Subcutaneous abdominal adipose tissue (tissue), 5 donors: ENCODE measurements at regions not wholly inside any gene's neighbourhood (a gene's known extent, or its start where the extent isn't known, plus 50 kb on each side); places are given as distances from the start of the nearest gene placed in this dataset.

Experiments used
- H3K27ac ChIP-seq: one replicate; pipeline ENCODE4 v1.7.0; 2013; ENCODE audit warnings: low read depth, mild to moderate bottlenecking, inconsistent platforms, low read length, moderate library complexity
- H3K27me3 ChIP-seq, 5 donors: one replicate each; pipeline ENCODE4 v1.7.0; 2013; ENCODE audit warnings: low read length in 5 of 5, inconsistent platforms in 1 of 5; ENCODE audit not compliant: control insufficient read depth in 5 of 5, insufficient read depth in 4 of 5
- H3K36me3 ChIP-seq, 5 donors: one replicate each; pipeline ENCODE4 v1.7.0; 2013; ENCODE audit warnings: low read length in 5 of 5; ENCODE audit not compliant: control insufficient read depth in 5 of 5, insufficient read depth in 5 of 5
- H3K4me1 ChIP-seq, 5 donors: one replicate each; pipeline ENCODE4 v1.7.0; 2013; ENCODE audit warnings: low read length in 5 of 5, mild to moderate bottlenecking in 3 of 5, moderate library complexity in 1 of 5; ENCODE audit not compliant: control insufficient read depth in 5 of 5, insufficient read depth in 5 of 5
- H3K4me3 ChIP-seq, 5 donors: one replicate each; pipeline ENCODE4 v1.7.0; 2013; ENCODE audit warnings: low read length in 5 of 5, low read depth in 1 of 5
- H3K9ac ChIP-seq, 5 donors: one replicate each; pipeline ENCODE4 v1.7.0; 2013; ENCODE audit warnings: low read length in 5 of 5, mild to moderate bottlenecking in 4 of 5, moderate library complexity in 3 of 5
- H3K9me3 ChIP-seq, 5 donors: one replicate each; pipeline ENCODE4 v1.7.0; 2013; ENCODE audit warnings: low read length in 5 of 5; ENCODE audit not compliant: control insufficient read depth in 5 of 5
- donor health status: healthy.
- donor health status: healthy.
- donor health status: healthy.
- donor health status: healthy.
- donor health status: healthy.

DNA sequence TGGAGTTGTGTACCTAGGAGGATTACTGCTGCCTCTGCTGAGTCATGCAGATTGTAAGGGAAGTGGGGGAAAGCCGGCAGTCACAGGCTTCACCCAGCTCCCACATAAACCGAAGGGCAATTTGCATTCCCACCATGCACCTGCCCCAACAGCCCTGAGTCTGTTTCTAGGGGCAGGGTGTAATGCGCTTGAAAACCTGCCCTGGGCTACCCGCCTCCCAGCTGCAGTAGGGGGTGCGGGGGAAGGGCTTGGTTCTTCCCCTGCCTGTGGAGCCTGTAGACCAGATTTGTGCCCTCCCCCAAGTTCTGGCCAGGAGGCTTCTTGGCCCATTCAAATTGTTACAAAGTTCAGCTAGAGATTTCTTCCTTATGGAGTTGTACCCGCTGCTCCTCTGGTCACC, 269.2 kb upstream of the DDX53 start:
- H3K9me3 ChIP-seq = no peaks in the 10 kb centered on the region

DNA sequence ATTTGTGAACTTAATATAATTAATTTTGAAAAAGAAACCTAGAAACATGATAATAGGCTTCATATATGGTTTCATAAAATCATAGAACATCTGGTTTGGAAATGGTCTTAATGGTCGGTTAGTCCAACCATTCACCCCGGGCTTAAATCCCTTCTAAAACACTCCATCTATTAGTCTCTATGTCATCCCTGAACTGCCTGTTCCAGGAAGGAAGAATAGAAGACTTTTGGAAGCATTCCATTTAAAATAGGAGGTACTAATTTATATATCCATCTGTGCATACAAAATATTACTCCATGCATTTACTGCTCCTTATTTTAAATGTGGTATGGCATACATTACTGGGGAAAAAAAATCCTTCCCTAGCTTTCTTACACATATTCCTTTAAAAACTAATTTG, 262.2 kb upstream of the DDX53 start:
- H3K27ac ChIP-seq = no peak overlapping the region
- no peaks in the 10 kb centered on the region for H3K4me1 ChIP-seq
- peaks cover 0 to 3% (median 2%) of the 10 kb centered on the region in 5 donors for H3K27me3 ChIP-seq
- H3K9me3 ChIP-seq = no peaks in the 10 kb centered on the region
- no peaks in the 10 kb centered on the region for H3K36me3 ChIP-seq
- no peak overlapping the region for H3K9ac ChIP-seq
- no peak overlapping the region for H3K4me3 ChIP-seq

More for the DNA sequence above, 269.2 kb upstream of the DDX53 start:
- Histone ChIP-seq H3K27ac (no peak overlapping the region), H3K4me1 (no peaks in the 10 kb centered on the region), H3K9ac (no peak overlapping the region), H3K36me3 (no peaks in the 10 kb centered on the region), H3K4me3 (no peak overlapping the region), H3K27me3 (peaks cover 0 to 9% (median 3%) of the 10 kb centered on the region in 5 donors)

DNA sequence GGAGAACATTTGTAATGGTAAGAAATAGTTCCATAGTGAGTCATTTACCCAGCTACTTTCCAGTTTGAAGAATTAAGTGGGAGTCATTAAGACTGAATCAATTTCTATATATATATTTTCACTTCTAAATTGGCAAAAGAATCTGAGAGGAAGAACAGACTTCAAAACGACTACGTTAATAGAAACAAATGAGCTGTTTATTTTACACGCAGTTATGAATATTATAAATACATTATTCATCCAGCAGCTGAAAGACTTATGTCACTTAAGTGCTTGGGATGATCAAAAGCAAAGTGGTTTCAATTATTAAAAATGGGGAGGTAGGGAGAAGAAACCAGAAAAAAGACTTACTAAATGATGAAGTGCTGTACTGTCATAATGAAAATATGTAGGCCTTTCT, 260.5 kb upstream of the DDX53 start:
- Histone ChIP-seq H3K4me1 (no peaks in the 10 kb centered on the region), H3K9ac (no peak overlapping the region), H3K9me3 (no peaks in the 10 kb centered on the region), H3K36me3 (no peaks in the 10 kb centered on the region), H3K27me3 (peaks cover 0 to 3% (median 0%) of the 10 kb centered on the region in 5 donors), H3K27ac (no peak overlapping the region), H3K4me3 (no peak overlapping the region)

GRCh38 chrX:22740836-22741235, 258.9 kb upstream of the DDX53 start:
- H3K4me3 ChIP-seq = no peak overlapping the region
- H3K9ac ChIP-seq = no peak overlapping the region
- no peaks in the 10 kb centered on the region for H3K27me3 ChIP-seq
- H3K27ac ChIP-seq = no peak overlapping the region
- no peaks in the 10 kb centered on the region for H3K4me1 ChIP-seq
- H3K9me3 ChIP-seq = no peaks in the 10 kb centered on the region
- no peaks in the 10 kb centered on the region for H3K36me3 ChIP-seq

- Histone ChIP-seq H3K27ac (no peak overlapping the region), H3K36me3 (no peaks in the 10 kb centered on the region), H3K9me3 (no peaks in the 10 kb centered on the region), H3K4me3 (no peak overlapping the region), H3K27me3 (peaks cover 0 to 3% (median 0%) of the 10 kb centered on the region in 5 donors), H3K9ac (no peak overlapping the region), H3K4me1 (no peaks in the 10 kb centered on the region)
These were observed 257.6 kb upstream of the DDX53 start for GRCh38 chrX:22742174-22742573.

GRCh38 chrX:22746081-22746480, 253.7 kb upstream of the DDX53 start:
- H3K27me3 ChIP-seq = peaks cover 0 to 3% (median 0%) of the 10 kb centered on the region in 5 donors
- H3K4me3 ChIP-seq = no peak overlapping the region
- H3K9ac ChIP-seq = no peak overlapping the region
- H3K9me3 ChIP-seq = no peaks in the 10 kb centered on the region
- H3K36me3 ChIP-seq = no peaks in the 10 kb centered on the region
- H3K4me1 ChIP-seq = no peaks in the 10 kb centered on the region
- H3K27ac ChIP-seq = no peak overlapping the region

DNA sequence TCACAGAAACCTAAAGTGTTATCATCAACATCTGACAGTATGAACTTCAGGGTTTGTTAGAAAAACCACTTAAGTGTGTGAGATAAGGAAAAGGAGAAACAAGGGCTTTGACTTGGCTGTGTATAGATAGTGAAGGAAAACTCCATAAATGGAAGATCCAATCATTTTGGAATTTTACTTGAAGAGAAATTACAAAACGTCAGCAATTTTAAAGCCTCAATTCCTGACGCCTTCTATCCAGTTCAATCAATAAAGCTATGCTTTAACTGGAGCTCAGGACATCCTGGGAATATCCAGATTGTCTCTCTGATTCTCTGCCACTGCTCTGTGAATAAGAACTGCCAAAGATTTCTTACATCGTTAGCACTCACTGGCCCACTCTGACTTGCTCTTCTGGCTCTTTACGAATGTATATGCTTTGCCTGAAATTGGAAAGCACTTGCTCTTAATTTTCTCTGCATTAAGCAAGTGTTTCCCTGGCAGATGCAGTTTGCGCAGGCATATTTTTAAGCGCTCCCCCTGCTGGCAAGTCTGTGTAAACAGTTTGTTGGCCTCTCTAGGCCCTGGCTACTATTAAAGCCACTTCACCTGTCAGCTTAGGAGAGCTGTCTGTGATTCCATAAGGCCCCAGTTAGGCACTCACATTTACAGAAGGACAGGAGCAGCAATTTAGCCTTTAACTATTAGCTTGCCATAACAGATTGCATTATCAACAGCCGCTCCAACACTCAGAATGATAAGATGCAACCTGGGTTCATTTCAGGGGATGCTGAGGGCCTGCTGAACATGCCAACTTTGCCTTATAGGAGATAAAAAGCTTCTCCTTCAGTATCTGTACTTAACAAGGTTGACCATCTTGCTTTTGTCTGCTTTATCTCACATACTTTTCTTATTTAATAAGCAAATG, 251.4 kb upstream of the DDX53 start:
- Histone ChIP-seq H3K36me3 (no peaks in the 10 kb centered on the region), H3K9ac (no peak overlapping the region), H3K9me3 (no peaks in the 10 kb centered on the region), H3K4me3 (no peak overlapping the region), H3K27ac (no peak overlapping the region), H3K27me3 (peaks cover 0 to 3% (median 0%) of the 10 kb centered on the region in 5 donors), H3K4me1 (no peaks in the 10 kb centered on the region)

- H3K9ac ChIP-seq = no peak overlapping the region
These were observed 240.8 kb upstream of the DDX53 start for GRCh38 chrX:22758807-22759481.

GRCh38 chrX:22760513-22761057, 239.2 kb upstream of the DDX53 start:
- H3K36me3 ChIP-seq = no peaks in the 10 kb centered on the region
- H3K4me1 ChIP-seq = no peaks in the 10 kb centered on the region
- H3K9ac ChIP-seq = no peak overlapping the region
- no peaks in the 10 kb centered on the region for H3K9me3 ChIP-seq
- H3K27ac ChIP-seq = no peak overlapping the region
- H3K4me3 ChIP-seq = no peak overlapping the region
- H3K27me3 ChIP-seq = peaks cover 0 to 6% (median 0%) of the 10 kb centered on the region in 5 donors

More at GRCh38 chrX:22758807-22759481, 240.8 kb upstream of the DDX53 start:
- H3K27ac ChIP-seq = no peak overlapping the region
- no peaks in the 10 kb centered on the region for H3K36me3 ChIP-seq
- peaks cover 0 to 6% (median 0%) of the 10 kb centered on the region in 5 donors for H3K27me3 ChIP-seq
- no peaks in the 10 kb centered on the region for H3K4me1 ChIP-seq
- no peaks in the 10 kb centered on the region for H3K9me3 ChIP-seq
- no peak overlapping the region for H3K4me3 ChIP-seq

DNA sequence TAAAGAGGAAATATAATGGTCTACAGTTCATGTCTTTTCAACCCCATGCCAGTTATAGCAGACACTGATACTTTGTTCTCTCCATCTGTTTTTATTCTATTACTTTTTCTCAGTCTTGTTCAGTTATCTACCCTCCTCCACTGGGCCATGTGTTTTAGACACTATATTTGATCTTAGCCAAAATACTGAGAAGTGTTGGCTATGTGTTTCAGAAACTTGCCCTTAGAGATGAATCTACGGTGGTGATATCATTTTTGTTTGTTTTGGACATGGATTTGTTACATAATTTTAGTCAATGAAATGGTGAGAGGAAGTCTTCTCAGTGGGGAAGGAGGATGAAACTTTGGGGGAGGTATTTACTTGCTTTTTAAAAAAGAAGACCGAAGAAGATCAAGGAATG, 211.5 kb upstream of the DDX53 start:
- peaks cover 0 to 2% (median 0%) of the 10 kb centered on the region in 5 donors for H3K27me3 ChIP-seq
- no peaks in the 10 kb centered on the region for H3K4me1 ChIP-seq
- no peaks in the 10 kb centered on the region for H3K36me3 ChIP-seq
- H3K4me3 ChIP-seq = no peak overlapping the region
- H3K9me3 ChIP-seq = peaks cover 0 to 3% (median 0%) of the 10 kb centered on the region in 5 donors
- H3K9ac ChIP-seq = no peak overlapping the region
- no peak overlapping the region for H3K27ac ChIP-seq
